Inferior parietal cortex (tissue), 1 donor: ENCODE measurements at regions not wholly inside any gene's neighbourhood (a gene's known extent, or its start where the extent isn't known, plus 50 kb on each side); places are given as distances from the start of the nearest gene placed in this dataset.

Source experiments
- DNase-seq: peaks from one replicate; pipeline ENCODE4 v3.0.0-alpha.2; 2016; ENCODE audit errors: extremely low spot score

GRCh38 chr16:72508191-72508590 is 336.2 kb upstream of the PMFBP1 start:
- no peak for DNase-seq

GRCh38 chr16:72502594-72503005 is 330.6 kb upstream of the PMFBP1 start:
- DNase-seq = no peak

- DNase-seq = peak; percentile 71
Measured at GRCh38 chr16:72501739-72502593, 330.0 kb upstream of the PMFBP1 start.

GRCh38 chr16:72500545-72500944 is 328.6 kb upstream of the PMFBP1 start:
- no peak for DNase-seq

GRCh38 chr16:72493716-72494415 is 321.9 kb upstream of the PMFBP1 start:
- DNase-seq = no peak

GRCh38 chr16:72487283-72487682 is 315.3 kb upstream of the PMFBP1 start:
- no peak for DNase-seq

GRCh38 chr16:72482695-72483094 is 310.7 kb upstream of the PMFBP1 start:
- no peak for DNase-seq

- DNase-seq = no peak
Measured at GRCh38 chr16:72481419-72481818, 309.5 kb upstream of the PMFBP1 start.

GRCh38 chr16:72480911-72481310 is 309.0 kb upstream of the PMFBP1 start:
- no peak for DNase-seq

- DNase-seq = no peak
Measured at GRCh38 chr16:72475688-72476087, 303.7 kb upstream of the PMFBP1 start.

- no peak for DNase-seq
Measured at GRCh38 chr16:72474501-72475123, 302.7 kb upstream of the PMFBP1 start.

- no peak for DNase-seq
Measured at GRCh38 chr16:72473631-72474030, 301.7 kb upstream of the PMFBP1 start.

GRCh38 chr16:72471317-72471924 is 299.5 kb upstream of the PMFBP1 start:
- no peak for DNase-seq

GRCh38 chr16:72470541-72470940 is 298.6 kb upstream of the PMFBP1 start:
- DNase-seq = no peak

GRCh38 chr16:72469932-72470331 is 298.0 kb upstream of the PMFBP1 start:
- no peak for DNase-seq

GRCh38 chr16:72468582-72468981 is 296.6 kb upstream of the PMFBP1 start:
- no peak for DNase-seq

GRCh38 chr16:72467157-72467759 is 295.3 kb upstream of the PMFBP1 start:
- peak; percentile 75 for DNase-seq

GRCh38 chr16:72464597-72465368 is 292.8 kb upstream of the PMFBP1 start:
- DNase-seq = no peak

- DNase-seq = no peak
Measured at GRCh38 chr16:72464052-72464451, 292.1 kb upstream of the PMFBP1 start.

- no peak for DNase-seq
Measured at GRCh38 chr16:72458035-72458434, 286.1 kb upstream of the PMFBP1 start.
